ENCODE measurements at regions not wholly inside any gene's neighbourhood (a gene's known extent, or its start where the extent isn't known, plus 50 kb on each side); places are given as distances from the start of the nearest gene placed in this dataset.

- Histone ChIP-seq H3K4me1 (peaks cover 0 to 45% (median 14%) of the 10 kb centered on the region in 4 donors), H3K27me3 (no peaks in the 10 kb centered on the region), H3K9me3 (no peaks in the 10 kb centered on the region), H3K27ac (peak overlapping the region in 1 of 4 donors; percentile 70), H3K36me3 (no peaks in the 10 kb centered on the region), H3K4me3 (no peak overlapping the region)
- no peak for DNase-seq (ENCODE audit: low spot score in 2 of 2)
- WGBS, 2 donors, result 57 to 76% methylated on average over 3 of the region's 3 CpGs
- TF ChIP-seq CTCF (IDR thresholded peaks at IDR 0.05), result no peak
- TF ChIP-seq POLR2A (IDR thresholded peaks at IDR 0.05), result no peak
- no peak for TF ChIP-seq EP300 (IDR thresholded peaks at IDR 0.05)
These were observed 107.3 kb downstream of the OGFRL1 start for GRCh38 chr6:71395731-71396409.

GRCh38 chr6:71396410-71396801, 107.8 kb downstream of the OGFRL1 start:
- no peaks in the 10 kb centered on the region for H3K27me3 ChIP-seq
- no peaks in the 10 kb centered on the region for H3K9me3 ChIP-seq
- WGBS, 2 donors, result 95 to 96% methylated on average over 2 of the region's 2 CpGs
- no peak overlapping the region for H3K27ac ChIP-seq
- no peak overlapping the region for H3K4me3 ChIP-seq
- TF ChIP-seq POLR2A (IDR thresholded peaks at IDR 0.05) (no peak), CTCF (IDR thresholded peaks at IDR 0.05) (no peak), EP300 (IDR thresholded peaks at IDR 0.05) (no peak)
- H3K36me3 ChIP-seq, result no peaks in the 10 kb centered on the region
- no peak for DNase-seq (ENCODE audit: low spot score in 2 of 2)
- peaks cover 0 to 41% (median 14%) of the 10 kb centered on the region in 4 donors for H3K4me1 ChIP-seq

- H3K4me1 ChIP-seq, result peaks cover 0 to 38% (median 7%) of the 10 kb centered on the region in 4 donors
- H3K36me3 ChIP-seq, result no peaks in the 10 kb centered on the region
- H3K27ac ChIP-seq, result no peak overlapping the region
- H3K27me3 ChIP-seq, result no peaks in the 10 kb centered on the region
- no peaks in the 10 kb centered on the region for H3K9me3 ChIP-seq
- no peak overlapping the region for H3K4me3 ChIP-seq
- no peak for DNase-seq (ENCODE audit: low spot score in 2 of 2)
- whole genome bisulfite sequencing, 2 donors, result 70% methylated on average over 2 of the region's 2 CpGs
- TF ChIP-seq POLR2A (IDR thresholded peaks at IDR 0.05) (no peak), CTCF (IDR thresholded peaks at IDR 0.05) (no peak), EP300 (IDR thresholded peaks at IDR 0.05) (no peak)
These were observed 110.7 kb downstream of the OGFRL1 start for GRCh38 chr6:71399279-71399678.

GRCh38 chr6:71400852-71401251, 112.2 kb downstream of the OGFRL1 start:
- Histone ChIP-seq H3K27me3 (no peaks in the 10 kb centered on the region), H3K9me3 (no peaks in the 10 kb centered on the region), H3K27ac (no peak overlapping the region), H3K36me3 (no peaks in the 10 kb centered on the region), H3K4me1 (peaks cover 0 to 38% (median 11%) of the 10 kb centered on the region in 4 donors), H3K4me3 (no peak overlapping the region)
- DNase-seq (ENCODE audit: low spot score in 2 of 2), result no peak
- TF ChIP-seq CTCF (IDR thresholded peaks at IDR 0.05), result no peak
- no peak for TF ChIP-seq EP300 (IDR thresholded peaks at IDR 0.05)
- TF ChIP-seq POLR2A (IDR thresholded peaks at IDR 0.05), result no peak

- Histone ChIP-seq H3K9me3 (no peaks in the 10 kb centered on the region), H3K4me1 (peaks cover 0 to 29% (median 11%) of the 10 kb centered on the region in 4 donors), H3K4me3 (no peak overlapping the region), H3K36me3 (no peaks in the 10 kb centered on the region), H3K27ac (no peak overlapping the region), H3K27me3 (no peaks in the 10 kb centered on the region)
- DNase-seq (ENCODE audit: low spot score in 2 of 2), result no peak
- no peak for TF ChIP-seq CTCF (IDR thresholded peaks at IDR 0.05)
- WGBS, 2 donors, result 74 to 90% methylated on average over 3 of the region's 3 CpGs
These were observed 113.5 kb downstream of the OGFRL1 start for GRCh38 chr6:71402096-71402495.
